ENCODE measurements at regions not wholly inside any gene's neighbourhood (a gene's known extent, or its start where the extent isn't known, plus 50 kb on each side); places are given as distances from the start of the nearest gene placed in this dataset.

DNA sequence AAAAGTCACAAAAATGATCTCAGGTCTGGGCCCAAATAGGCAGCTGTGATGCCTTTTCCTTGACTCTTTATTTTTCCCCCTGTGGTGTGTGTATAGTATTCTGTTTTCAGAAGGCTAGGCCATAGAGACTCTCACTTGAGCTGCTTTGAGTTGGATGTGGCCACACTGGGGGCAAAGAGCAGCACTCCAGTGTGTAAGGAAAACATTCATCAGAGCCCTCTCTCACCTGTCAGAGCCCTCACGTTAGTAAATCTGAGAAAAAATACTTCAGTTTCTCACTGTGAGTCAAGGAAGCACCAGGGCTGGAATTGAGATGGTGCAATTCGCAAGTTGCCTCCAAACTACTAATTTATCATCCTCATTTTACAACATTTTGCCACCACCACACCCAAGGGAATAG is 136.1 kb downstream of the ST6GAL2 start:
- TF ChIP-seq, protein P1, sequence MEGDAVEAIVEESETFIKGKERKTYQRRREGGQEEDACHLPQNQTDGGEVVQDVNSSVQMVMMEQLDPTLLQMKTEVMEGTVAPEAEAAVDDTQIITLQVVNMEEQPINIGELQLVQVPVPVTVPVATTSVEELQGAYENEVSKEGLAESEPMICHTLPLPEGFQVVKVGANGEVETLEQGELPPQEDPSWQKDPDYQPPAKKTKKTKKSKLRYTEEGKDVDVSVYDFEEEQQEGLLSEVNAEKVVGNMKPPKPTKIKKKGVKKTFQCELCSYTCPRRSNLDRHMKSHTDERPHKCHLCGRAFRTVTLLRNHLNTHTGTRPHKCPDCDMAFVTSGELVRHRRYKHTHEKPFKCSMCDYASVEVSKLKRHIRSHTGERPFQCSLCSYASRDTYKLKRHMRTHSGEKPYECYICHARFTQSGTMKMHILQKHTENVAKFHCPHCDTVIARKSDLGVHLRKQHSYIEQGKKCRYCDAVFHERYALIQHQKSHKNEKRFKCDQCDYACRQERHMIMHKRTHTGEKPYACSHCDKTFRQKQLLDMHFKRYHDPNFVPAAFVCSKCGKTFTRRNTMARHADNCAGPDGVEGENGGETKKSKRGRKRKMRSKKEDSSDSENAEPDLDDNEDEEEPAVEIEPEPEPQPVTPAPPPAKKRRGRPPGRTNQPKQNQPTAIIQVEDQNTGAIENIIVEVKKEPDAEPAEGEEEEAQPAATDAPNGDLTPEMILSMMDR (IDR thresholded peaks at IDR 0.05) = no peak
- TF ChIP-seq POLR2A (IDR thresholded peaks at IDR 0.05) = no peak

Data from lower leg skin (tissue), 3 donors.